ENCODE measurements at regions not wholly inside any gene's neighbourhood (a gene's known extent, or its start where the extent isn't known, plus 50 kb on each side); places are given as distances from the start of the nearest gene placed in this dataset.
"Not testable (repeated sequence)": the region's sequence is repeated elsewhere in the genome, so short reads cannot be mapped to it uniquely, and the experiment has no call there.

GRCh38 chr4:134585972-134586371 is 384.4 kb upstream of the PABPC4L start:
- no peak for DNase-seq

- no peak for DNase-seq
These were observed 365.9 kb upstream of the PABPC4L start for GRCh38 chr4:134567461-134567860.

DNA sequence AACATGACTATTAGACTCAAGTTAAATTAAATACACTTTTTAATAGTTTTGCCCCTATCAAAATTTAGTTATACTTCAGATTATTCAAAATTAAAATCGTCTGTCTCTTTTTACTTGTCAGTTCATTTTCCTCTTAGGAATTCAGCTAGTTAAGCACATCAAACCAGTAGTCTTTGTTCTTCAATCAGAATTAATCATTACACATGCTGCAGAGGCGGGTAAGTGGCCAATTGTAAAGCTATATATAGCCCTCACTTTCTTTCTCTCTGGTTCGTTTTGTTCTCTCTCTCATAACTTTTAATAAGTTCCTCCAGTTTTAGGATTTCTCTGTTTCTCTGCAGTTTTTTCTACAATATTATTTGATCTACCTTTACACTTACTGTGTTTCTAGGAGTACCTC is 359.1 kb upstream of the PABPC4L start:
- no peak for DNase-seq

DNA sequence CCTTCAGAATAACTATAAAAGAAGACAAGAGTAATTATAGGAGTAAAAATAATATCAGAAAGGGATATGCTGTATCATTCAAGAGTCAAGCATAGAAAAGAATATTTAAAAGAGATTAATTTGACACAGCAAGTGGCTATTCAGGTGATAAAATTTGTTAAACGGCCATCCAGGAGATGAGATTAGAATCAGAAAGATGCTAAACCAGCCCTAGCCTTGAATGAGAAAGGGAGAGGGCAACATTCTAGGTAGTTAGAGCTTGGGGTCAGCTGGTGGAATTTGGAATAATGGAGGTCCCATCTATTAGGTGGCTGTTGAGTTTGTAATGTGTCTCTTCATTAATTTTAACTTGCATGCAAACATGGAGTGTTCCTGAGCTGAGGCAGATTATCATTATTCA is 350.5 kb upstream of the PABPC4L start:
- DNase-seq, result no peak

DNA sequence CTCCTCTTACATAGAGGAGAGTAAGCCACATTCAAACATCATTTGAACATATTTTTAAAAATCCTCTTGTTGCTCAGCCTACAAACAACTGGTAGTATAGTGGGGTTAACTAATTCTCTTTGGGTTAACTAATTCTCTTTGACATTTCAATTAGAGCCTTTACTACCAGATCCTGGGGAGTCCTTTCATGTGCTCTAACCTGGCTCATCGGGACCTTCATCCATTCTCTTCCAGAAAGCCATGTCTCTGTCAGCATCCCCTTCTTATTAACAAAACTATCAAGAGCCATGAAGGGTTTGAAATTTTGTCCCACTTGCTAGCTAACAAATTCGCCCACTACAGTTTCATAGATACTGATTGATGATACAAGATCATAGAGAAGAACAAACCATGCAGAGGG is 349.8 kb upstream of the PABPC4L start:
- DNase-seq, result no peak

DNA sequence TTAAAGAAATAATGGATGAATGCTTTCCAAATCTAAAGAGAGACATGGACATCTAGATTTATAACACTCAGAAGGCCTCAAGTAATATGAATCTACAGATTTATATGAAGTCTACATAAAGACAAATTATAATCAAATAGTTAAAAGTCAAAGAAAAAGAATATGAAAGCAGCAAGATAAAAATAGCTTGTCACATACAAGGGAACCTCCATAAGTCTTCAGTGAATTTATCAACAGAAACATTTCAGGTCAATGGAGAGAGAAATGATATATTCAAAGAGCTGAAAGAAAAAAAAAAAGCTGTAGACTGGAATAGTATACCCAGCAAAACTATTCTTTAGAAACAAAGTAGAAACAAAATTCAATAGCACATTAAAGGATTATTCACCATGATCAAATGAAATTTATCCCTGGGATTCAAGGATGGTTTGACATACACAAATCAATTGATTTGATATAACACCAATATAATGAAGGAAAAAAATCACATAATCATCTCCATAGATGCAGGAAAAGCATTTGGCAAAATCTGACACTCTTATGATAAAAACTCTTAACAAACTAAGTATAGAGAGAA is 346.6 kb upstream of the PABPC4L start:
- DNase-seq, result no peak

DNA sequence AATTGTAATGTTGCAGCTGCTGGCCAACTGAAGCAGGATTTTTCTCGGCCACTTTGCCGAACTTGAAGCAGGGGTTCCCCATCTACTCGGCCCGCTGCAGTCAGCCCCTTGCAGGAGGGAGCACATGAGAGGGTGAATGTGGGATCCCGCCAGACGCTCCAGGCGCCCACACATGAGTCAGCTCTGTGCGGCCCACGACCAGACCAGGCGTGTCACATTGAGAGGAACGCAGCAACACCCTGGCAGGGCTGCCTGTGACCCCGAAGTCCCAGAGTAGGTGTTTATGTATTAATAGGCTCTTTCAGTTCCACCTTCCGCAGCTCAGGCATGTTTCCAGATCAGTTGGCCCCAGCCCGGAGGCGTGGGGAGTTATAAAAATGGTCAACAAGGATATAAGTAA is 344.7 kb upstream of the PABPC4L start:
- DNase-seq, result no peak

- DNase-seq, result no peak
These were observed 342.7 kb upstream of the PABPC4L start for GRCh38 chr4:134544303-134544770.

GRCh38 chr4:134540588-134540987 is 339.0 kb upstream of the PABPC4L start:
- no peak for DNase-seq

- no peak for DNase-seq
These were observed 338.2 kb upstream of the PABPC4L start for GRCh38 chr4:134539729-134540231.

DNA sequence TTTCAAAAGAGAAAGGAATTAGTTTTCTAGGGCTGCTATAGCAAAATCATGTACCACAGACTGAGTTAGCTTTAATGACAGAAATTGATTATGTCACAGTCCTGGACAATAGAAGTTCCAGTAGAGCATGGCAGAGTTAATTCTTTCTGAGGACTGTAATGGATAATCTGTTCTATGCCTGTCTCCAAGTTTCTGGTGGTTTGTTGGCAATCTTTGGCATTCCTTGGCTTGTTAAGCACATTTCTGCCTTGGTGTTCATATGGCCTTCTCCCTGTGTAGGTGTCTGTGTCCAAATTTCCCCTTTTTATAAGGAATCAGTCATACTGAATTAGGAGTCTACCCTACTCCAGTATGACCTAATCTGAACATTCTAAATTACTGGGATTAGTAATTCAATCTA is 336.1 kb upstream of the PABPC4L start:
- DNase-seq, result no peak

DNA sequence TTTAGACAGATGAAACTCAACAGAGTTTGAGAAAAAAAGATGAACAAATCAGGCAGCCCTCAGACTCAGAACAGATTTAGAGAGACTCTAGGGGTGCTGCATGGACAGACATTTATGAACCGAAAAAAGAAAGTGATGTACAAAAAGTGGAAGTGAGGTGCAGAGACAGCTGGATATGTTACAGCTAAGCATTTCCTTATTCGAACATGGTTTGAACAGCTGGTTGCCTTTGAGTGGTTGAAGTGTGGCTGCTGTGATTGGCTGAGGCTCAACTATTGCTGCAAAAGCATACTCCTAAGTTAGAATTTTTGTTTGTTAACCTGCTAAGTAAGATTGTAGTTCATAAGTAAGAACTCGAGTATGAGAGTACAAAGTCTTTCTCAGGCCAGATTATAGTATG is 331.5 kb upstream of the PABPC4L start:
- DNase-seq, result no peak

- no peak for DNase-seq
These were observed 329.4 kb upstream of the PABPC4L start for GRCh38 chr4:134531013-134531412.

- DNase-seq, result no peak
These were observed 328.0 kb upstream of the PABPC4L start for GRCh38 chr4:134529629-134530028.

- DNase-seq, result no peak
These were observed 317.1 kb upstream of the PABPC4L start for GRCh38 chr4:134518574-134519217.

GRCh38 chr4:134510544-134510943 is 309.0 kb upstream of the PABPC4L start:
- DNase-seq, result no peak

- no peak for DNase-seq
These were observed 303.9 kb upstream of the PABPC4L start for GRCh38 chr4:134505511-134505910.

DNA sequence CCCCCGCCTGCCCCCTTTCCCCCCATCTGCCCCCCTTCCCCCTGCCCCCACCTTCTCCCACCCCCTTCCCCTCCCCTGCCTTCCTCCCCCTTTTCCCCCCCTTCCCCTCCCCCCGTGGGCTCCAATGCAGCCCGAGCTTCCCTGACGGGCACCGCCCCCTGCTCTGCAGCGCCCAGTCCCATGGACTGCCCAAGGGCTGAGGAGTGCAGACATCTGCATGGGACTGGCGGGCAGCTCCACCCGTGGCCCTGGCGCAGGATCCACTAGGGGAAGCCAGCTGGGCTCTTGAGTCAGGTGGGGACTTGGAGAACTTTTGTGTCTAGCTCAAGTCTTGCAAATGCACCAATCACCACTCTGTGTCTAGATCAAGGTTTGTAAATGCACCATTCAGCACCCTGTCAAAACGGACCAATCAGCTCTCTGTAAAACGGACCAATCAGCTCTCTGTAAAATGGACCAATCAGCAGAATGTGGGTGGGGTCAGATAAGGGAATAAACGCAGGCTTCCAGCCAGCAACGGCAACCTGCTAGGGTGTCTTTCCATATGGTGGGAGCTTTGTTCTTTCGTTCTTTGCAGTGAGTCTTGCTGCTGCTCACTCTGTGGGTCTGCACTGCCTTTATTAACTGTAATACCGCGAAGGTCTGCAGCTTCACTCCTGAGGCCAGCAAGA is 300.5 kb upstream of the PABPC4L start:
- DNase-seq, result no peak

GRCh38 chr4:134501488-134501887 is 299.9 kb upstream of the PABPC4L start:
- DNase-seq, result not testable (repeated sequence)

DNA sequence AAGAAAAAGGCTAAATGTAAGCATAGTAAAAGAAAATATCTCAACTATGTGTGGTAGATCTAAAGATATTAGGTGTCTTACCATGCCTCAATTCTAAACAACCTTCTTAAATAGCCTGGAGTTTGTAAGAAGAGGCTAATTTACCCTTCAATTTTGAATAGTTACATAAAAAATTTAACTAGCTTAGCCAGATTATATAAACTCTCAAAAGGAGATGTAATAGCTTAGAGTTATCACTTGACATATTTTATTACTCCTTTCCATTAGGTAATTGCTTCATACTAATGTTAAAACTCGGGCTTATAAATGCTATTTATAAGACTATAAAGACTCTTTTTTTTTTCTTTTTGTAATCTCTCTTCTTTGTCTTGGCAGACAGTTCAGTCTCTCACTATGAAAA is 297.5 kb upstream of the PABPC4L start:
- DNase-seq, result no peak

- DNase-seq, result no peak
These were observed 289.3 kb upstream of the PABPC4L start for GRCh38 chr4:134490863-134491262.

GRCh38 chr4:134483514-134483913 is 281.9 kb upstream of the PABPC4L start:
- DNase-seq, result not testable (repeated sequence)

GRCh38 chr4:134471569-134471968 is 270.0 kb upstream of the PABPC4L start:
- DNase-seq, result no peak

DNA sequence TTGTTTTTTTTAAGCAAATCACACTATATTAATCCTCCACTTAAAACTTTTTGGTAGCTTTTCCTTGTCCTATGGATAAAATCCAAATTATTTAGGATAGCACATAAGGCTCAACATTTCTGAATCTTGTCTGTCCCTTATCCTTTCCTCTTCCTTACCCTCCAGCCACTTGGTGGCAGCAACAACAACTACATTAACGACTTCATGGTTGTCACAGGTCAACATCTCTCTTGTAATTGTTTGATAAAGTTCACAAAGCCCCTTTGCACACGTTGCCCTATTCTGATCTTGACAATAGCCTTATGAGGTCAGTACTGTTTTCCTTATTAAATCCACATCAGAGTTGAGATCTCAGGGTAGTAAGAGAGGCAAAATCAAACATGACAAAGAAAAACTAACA is 269.0 kb upstream of the PABPC4L start:
- DNase-seq, result no peak
